Fibroblast of mammary gland (primary cell): ENCODE measurements at regions not wholly inside any gene's neighbourhood (a gene's known extent, or its start where the extent isn't known, plus 50 kb on each side); places are given as distances from the start of the nearest gene placed in this dataset.

Experiments used
- DNase-seq: peaks from one replicate; pipeline ENCODE4 v3.0.0-alpha.2; 2010; ENCODE audit warnings: low read depth
- H3K4me3 ChIP-seq: 2 replicates; pipeline ENCODE4 v1.5.1; 2011; ENCODE audit warnings: low read depth, mild to moderate bottlenecking, low read length, moderate library complexity; ENCODE audit not compliant: control insufficient read depth
- TF ChIP-seq, protein P1 (sequence below): conservative IDR thresholded peaks from 2 replicates; pipeline ENCODE4 v1.5.1; 2011; ENCODE audit warnings: low read depth, low read length, inconsistent platforms; ENCODE audit not compliant: control insufficient read depth, insufficient read depth

DNA sequence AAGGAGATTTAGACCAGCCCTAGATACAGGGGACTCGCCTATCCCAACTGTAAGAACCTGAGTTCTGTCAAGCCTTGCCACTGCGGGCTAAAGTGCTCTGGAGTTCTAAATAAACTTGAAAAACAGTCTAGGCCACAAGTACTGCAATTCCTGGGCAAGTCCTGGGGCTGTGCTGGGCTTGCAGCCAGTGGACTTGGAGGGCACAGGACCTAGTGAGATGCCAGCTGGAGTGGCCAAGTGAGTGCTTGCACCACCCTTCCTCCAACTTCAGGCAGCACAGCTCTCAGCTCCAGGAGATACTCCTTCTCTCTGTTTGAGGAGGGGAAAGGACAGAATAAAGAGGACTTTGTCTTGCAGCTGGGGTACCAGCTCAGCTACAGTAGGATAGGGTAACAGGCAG is 307.6 kb upstream of the FBXO33 start:
- H3K4me3 ChIP-seq: no peak overlapping the region
- TF ChIP-seq, protein P1, sequence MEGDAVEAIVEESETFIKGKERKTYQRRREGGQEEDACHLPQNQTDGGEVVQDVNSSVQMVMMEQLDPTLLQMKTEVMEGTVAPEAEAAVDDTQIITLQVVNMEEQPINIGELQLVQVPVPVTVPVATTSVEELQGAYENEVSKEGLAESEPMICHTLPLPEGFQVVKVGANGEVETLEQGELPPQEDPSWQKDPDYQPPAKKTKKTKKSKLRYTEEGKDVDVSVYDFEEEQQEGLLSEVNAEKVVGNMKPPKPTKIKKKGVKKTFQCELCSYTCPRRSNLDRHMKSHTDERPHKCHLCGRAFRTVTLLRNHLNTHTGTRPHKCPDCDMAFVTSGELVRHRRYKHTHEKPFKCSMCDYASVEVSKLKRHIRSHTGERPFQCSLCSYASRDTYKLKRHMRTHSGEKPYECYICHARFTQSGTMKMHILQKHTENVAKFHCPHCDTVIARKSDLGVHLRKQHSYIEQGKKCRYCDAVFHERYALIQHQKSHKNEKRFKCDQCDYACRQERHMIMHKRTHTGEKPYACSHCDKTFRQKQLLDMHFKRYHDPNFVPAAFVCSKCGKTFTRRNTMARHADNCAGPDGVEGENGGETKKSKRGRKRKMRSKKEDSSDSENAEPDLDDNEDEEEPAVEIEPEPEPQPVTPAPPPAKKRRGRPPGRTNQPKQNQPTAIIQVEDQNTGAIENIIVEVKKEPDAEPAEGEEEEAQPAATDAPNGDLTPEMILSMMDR: no peak
- no peak for DNase-seq

DNA sequence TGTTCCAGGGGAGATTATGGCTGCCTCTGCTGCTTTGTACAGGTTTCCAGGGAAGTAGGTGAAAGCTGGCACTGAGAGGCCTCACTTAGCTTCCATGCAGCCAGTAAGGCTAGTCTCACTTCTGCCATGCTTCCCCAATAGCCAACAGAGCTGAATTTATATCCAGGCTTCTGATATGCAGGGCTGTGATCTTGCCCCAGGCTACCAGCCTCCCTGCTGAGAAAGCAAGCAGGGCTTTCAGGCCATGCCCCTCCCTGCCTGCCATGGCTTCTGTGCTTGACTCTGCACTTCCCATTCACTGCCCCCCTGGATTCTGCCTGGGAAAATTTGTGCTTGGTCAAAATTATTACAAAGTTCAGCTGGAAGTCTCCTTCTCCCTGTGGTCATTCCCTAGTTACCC is 302.1 kb upstream of the FBXO33 start:
- no peak overlapping the region for H3K4me3 ChIP-seq
- DNase-seq: no peak
- TF ChIP-seq, protein P1: no peak

DNA sequence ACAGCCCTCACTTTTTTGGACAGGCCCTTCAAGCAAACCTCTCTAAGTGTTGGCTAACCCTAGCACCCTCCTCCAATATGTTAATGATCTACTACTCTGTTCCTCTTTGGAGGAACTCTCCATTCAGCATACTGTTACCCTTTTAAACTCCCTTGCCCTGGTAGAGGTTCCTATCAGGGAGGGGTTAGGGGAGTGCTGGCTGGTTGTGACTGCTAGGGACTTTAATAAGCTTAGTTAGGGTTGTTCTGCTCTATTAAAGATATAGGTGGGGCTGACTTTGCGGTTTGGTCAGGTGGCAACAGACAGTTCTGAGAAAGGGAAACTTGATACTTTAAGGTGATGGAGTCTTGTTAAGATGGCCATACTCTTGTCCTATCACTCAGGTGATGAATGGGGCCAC is 301.5 kb upstream of the FBXO33 start:
- TF ChIP-seq, protein P1: no peak
- H3K4me3 ChIP-seq: no peak overlapping the region
- no peak for DNase-seq

DNA sequence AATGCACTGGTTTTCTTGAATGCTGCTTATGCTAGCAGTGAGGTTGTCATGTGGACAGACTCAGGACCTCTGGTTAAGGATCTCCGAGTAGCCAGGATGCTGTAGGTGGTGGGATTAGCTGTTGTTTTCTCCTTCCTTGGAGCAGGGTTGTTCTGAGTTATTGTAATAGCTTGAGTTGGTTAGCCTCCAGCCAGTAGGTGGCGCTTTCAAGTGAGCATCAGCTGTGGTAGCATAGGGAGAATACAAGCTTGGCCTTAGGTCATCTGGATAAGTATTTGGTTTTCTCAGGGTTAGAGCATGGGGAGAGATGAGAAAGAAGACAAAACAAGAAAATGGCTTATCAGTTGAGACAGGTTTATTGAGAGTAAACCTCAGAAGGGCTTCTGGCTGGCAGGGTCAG is 299.7 kb upstream of the FBXO33 start:
- TF ChIP-seq, protein P1: peak; percentile 22
- no peak for DNase-seq
- no peak overlapping the region for H3K4me3 ChIP-seq

DNA sequence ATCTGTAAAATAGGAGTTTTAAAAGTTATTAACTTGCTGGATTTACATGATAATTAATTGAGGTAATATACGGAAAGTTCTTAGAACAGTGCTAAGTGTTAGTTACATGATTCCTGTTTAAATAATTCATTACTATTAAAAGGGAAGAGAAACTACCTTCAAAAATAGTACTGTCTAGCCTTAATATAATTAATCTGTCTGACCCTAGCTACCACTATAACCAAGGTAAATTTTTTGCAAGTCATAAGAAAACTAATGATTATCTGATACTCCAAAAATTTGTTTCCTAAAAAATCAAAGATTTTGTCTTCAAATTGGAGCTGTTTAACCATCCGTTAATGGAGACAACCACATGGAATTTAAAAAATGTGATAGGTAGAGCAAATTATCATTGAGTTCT is 294.3 kb upstream of the FBXO33 start:
- TF ChIP-seq, protein P1: no peak
- DNase-seq: no peak
- H3K4me3 ChIP-seq: no peak overlapping the region

DNA sequence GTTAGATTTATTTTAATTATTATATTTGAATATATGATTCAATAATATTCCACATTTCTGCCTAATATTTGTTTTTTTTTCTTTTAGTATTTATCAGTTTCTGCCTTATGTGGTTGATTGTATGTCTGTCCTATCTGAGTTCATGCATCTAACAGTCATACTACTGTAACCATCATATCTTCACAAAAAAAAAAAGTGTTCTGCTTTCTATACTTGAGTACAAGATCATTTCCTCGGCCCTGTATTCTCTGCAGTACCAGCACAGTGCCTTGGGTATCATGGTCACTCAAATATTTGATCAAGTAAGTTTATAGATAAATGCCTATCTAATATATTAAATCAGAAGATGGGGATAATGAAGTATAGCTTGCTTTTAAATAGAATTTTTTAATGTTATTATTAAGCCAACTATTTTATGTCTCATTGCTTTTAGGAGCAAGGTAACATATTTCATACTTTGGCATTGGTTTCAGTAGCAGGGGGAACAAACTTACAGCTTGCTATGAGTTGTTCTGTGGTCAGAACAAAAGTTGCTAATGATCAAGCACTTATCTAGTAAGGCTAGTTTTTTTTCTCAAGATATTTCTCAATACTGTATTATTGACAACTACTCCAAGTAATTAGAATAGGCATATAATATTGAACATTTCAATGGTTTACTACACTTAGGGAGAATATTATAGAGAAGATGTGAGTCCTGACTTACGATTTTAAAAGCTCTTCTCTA is 290.5 kb upstream of the FBXO33 start:
- TF ChIP-seq, protein P1: no peak
- H3K4me3 ChIP-seq: no peak overlapping the region
- no peak for DNase-seq
